A673 (cell line): ENCODE measurements at regions not wholly inside any gene's neighbourhood (a gene's known extent, or its start where the extent isn't known, plus 50 kb on each side); places are given as distances from the start of the nearest gene placed in this dataset.

Experiments used
- BruUV-seq: library from RNA; stranded (reverse); fragments of 400-500 nt; replicated peaks from 2 replicates; lab custom pipeline; 2021; lab: Mats Ljungman, UMichigan
- CTCF ChIA-PET: fragments of 300-600 bp; sonication (Branson Sonifier 250); formaldehyde crosslinking; loops from one replicate; lab custom pipeline; 2022; ENCODE audit warnings: antibody characterized with exemption; lab: Charles Lee
- POLR2A ChIA-PET: fragments of 300-600 bp; sonication (Branson Sonifier 250); formaldehyde crosslinking; loops from one replicate; lab custom pipeline; 2022; ENCODE audit warnings: antibody characterized with exemption; ENCODE audit not compliant: low non-redundant PET; lab: Charles Lee
- DNase-seq: peaks from one replicate; pipeline ENCODE4 v3.0.0-alpha.2; 2015; ENCODE audit warnings: low spot score
- H3K27ac ChIP-seq: fragments of 200-600 bp; sonication (generic); 2 replicates; pipeline ENCODE4 v1.5.1; 2016; ENCODE audit warnings: mixed run types, low read depth, mild to moderate bottlenecking, mixed read lengths, antibody characterized with exemption, low read length; ENCODE audit not compliant: poor library complexity, severe bottlenecking
- H3K27me3 ChIP-seq: fragments of 200-600 bp; sonication (generic); replicated peaks from 2 replicates; pipeline ENCODE4 v1.6.1; 2017; ENCODE audit warnings: mixed run types, low read depth, mild to moderate bottlenecking, mixed read lengths, antibody characterized with exemption, low read length; ENCODE audit not compliant: insufficient read depth, poor library complexity
- H3K36me3 ChIP-seq: fragments of 200-600 bp; sonication (generic); 2 replicates; pipeline ENCODE4 v1.6.1; 2016; ENCODE audit warnings: mixed run types, mild to moderate bottlenecking, mixed read lengths, antibody characterized with exemption, low read length; ENCODE audit not compliant: insufficient read depth, poor library complexity, severe bottlenecking
- H3K4me1 ChIP-seq: fragments of 200-600 bp; sonication (generic); 2 replicates; pipeline ENCODE4 v1.6.1; 2017; ENCODE audit warnings: mixed run types, mild to moderate bottlenecking, mixed read lengths, antibody characterized with exemption, low read length; ENCODE audit not compliant: insufficient read depth, poor library complexity, severe bottlenecking
- H3K4me3 ChIP-seq: fragments of 200-600 bp; sonication (generic); 2 replicates; pipeline ENCODE4 v1.5.1; 2016; ENCODE audit warnings: low read depth, mixed run types, mild to moderate bottlenecking, mixed read lengths, low read length; ENCODE audit not compliant: poor library complexity, severe bottlenecking
- H3K9me3 ChIP-seq: fragments of 200-600 bp; sonication (generic); 2 replicates; pipeline ENCODE4 v1.6.1; 2016; ENCODE audit warnings: mixed run types, low read depth, mild to moderate bottlenecking, mixed read lengths, antibody characterized with exemption, low read length; ENCODE audit not compliant: poor library complexity, severe bottlenecking
- CTCF ChIP-seq: fragments of 300-800, 200-600 bp; sonication (generic); conservative IDR thresholded peaks from 2 replicates; pipeline ENCODE4 v1.5.1; 2017; ENCODE audit warnings: low read depth, mild to moderate bottlenecking, antibody characterized with exemption, low read length, moderate library complexity, mixed read lengths
- EZH2 ChIP-seq: fragments of 200-600 bp; sonication (generic); IDR thresholded peaks from 2 replicates; pipeline ENCODE4 v1.6.1; 2017; ENCODE audit warnings: borderline replicate concordance, low read depth, mild to moderate bottlenecking, mixed read lengths, antibody characterized with exemption, low read length; ENCODE audit not compliant: poor library complexity, severe bottlenecking
- intact Hi-C: fragments of 100-400 bp; cut with micrococcal nuclease; formaldehyde crosslinking; loops from one replicate; pipeline ENCODE4 v1.10.0; 2022; ENCODE audit not compliant: unreplicated experiment

DNA sequence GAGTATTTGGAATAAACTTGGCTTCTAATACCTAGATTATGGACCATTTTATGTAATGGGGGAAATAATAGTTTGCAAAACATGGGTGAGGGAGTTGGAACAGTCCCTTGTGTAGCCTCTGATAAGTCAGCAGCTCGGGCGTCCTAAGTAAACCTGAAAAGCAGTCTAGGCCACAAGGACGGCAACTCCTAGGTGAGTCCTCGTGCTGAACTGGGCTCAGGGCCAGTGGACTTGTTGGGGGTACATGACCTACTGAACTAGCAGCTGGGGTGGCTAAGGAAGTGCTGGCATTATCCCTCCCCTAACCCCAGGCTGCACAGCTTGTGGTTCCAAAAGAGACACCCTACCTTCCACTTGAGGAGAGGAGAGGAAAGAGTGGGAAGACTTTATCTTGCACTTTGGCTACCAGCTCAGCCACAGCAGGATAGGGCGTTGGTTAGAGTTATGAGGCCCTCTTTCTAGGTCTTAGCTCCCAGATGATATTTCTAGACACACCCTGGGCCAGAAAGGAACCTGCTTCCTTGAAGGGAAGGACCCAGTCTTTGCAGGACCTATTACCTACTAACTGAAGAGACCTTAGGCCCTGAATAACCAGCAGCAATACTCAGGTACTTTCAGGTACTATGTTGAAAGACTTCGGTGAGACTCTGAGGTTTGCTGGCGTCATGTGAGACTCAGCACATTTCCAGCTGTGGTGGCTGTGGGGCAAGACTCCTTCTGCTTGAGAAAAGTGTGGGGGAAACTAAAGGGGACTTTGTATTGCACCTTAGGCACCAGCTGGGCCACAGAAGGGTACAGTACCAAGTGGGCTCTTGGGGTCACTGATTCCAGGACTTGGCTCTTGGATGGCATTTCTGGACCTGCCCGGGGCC is 71.0 kb downstream of the AQP4 start:
- ChIA-PET CTCF (no interaction called here), POLR2A (no interaction called here)
- TF ChIP-seq CTCF: no peak
- no peak for TF ChIP-seq EZH2
- H3K27ac ChIP-seq: no peak overlapping the region
- intact Hi-C loops: no loop called here
- no peaks in the 10 kb centered on the region for H3K36me3 ChIP-seq
- H3K9me3 ChIP-seq: no peaks in the 10 kb centered on the region
- DNase-seq: no peak
- H3K27me3 ChIP-seq: no peaks in the 10 kb centered on the region
- H3K4me1 ChIP-seq: no peaks in the 10 kb centered on the region
- H3K4me3 ChIP-seq: no peak overlapping the region
- BruUV-seq: no TSS peak

GRCh38 chr18:26792661-26793060 is 72.8 kb downstream of the AQP4 start:
- BruUV-seq: no TSS peak
- no peak for DNase-seq

DNA sequence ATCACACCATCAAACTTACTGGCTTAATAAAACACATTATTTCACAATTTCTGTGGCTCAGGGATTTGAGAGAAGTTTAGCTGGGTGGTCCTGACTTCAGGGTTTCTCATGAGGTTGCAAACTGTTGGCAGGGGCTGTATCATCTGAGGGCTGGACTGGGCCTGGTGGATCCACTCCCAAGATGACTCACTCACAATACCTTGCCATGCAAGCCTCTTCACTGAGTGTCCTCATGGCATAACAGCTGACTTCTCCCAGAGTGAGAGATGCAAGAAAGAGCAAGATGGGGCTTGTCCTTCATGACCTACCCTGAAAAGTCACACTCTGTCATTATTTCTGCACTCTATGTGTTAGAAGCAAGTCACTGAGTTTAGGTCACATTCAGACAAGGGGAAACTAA is 73.8 kb downstream of the AQP4 start:
- H3K36me3 ChIP-seq: no peaks in the 10 kb centered on the region
- no peaks in the 10 kb centered on the region for H3K4me1 ChIP-seq
- H3K27ac ChIP-seq: no peak overlapping the region
- DNase-seq: no peak
- intact Hi-C loops: no loop called here
- H3K27me3 ChIP-seq: no peaks in the 10 kb centered on the region
- ChIA-PET POLR2A (no interaction called here), CTCF (no interaction called here)
- no peak overlapping the region for H3K4me3 ChIP-seq
- TF ChIP-seq EZH2: no peak
- no TSS peak for BruUV-seq
- no peaks in the 10 kb centered on the region for H3K9me3 ChIP-seq

More at GRCh38 chr18:26792661-26793060, 72.8 kb downstream of the AQP4 start:
- H3K27ac ChIP-seq: no peak overlapping the region
- no peaks in the 10 kb centered on the region for H3K36me3 ChIP-seq
- H3K4me3 ChIP-seq: no peak overlapping the region
- intact Hi-C loops: no loop called here
- ChIA-PET POLR2A (no interaction called here), CTCF (no interaction called here)
- H3K27me3 ChIP-seq: no peaks in the 10 kb centered on the region
- no peaks in the 10 kb centered on the region for H3K4me1 ChIP-seq
- H3K9me3 ChIP-seq: no peaks in the 10 kb centered on the region
- TF ChIP-seq CTCF (no peak), EZH2 (no peak)

DNA sequence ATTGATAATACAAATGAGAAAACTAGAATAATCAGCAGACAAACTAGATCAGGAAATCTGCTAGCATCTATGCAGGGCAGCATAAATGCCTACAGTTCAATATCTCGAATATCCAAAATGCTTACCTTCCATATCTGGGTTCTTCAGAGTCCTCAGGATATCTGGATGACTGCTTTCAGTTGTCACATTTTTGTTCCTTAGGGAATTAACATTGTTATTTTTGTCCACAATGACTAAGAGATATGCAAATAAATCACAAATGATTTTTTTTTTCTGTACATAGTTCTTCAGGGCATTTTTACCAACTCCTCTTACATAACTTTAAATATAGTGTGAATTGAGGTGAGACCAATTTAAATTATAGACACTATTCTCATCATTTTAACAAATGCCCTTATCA is 80.9 kb downstream of the AQP4 start:
- ChIA-PET CTCF (no interaction called here), POLR2A (interaction anchor here (0.6 kb wide), 1 partner anchor 214 kb away, joined by 3 read pairs; no protein-coding TSS in a partner anchor)
- no peak for DNase-seq
- Histone ChIP-seq H3K9me3 (no peaks in the 10 kb centered on the region), H3K27ac (no peak overlapping the region), H3K4me1 (no peaks in the 10 kb centered on the region), H3K4me3 (no peak overlapping the region), H3K27me3 (no peaks in the 10 kb centered on the region), H3K36me3 (no peaks in the 10 kb centered on the region)
- BruUV-seq: no TSS peak
- intact Hi-C loops: no loop called here
- TF ChIP-seq EZH2 (no peak), CTCF (no peak)
